HG03378 (cell line): ENCODE measurements at regions not wholly inside any gene's neighbourhood (a gene's known extent, or its start where the extent isn't known, plus 50 kb on each side); places are given as distances from the start of the nearest gene placed in this dataset.

Source experiments
- ATAC-seq: cut with Tn5 transposase; IDR thresholded peaks from one replicate; pipeline ENCODE4 v1.9.1; 2021; ENCODE audit warnings: mild to moderate bottlenecking, moderate library complexity; ENCODE audit not compliant: unreplicated experiment

DNA sequence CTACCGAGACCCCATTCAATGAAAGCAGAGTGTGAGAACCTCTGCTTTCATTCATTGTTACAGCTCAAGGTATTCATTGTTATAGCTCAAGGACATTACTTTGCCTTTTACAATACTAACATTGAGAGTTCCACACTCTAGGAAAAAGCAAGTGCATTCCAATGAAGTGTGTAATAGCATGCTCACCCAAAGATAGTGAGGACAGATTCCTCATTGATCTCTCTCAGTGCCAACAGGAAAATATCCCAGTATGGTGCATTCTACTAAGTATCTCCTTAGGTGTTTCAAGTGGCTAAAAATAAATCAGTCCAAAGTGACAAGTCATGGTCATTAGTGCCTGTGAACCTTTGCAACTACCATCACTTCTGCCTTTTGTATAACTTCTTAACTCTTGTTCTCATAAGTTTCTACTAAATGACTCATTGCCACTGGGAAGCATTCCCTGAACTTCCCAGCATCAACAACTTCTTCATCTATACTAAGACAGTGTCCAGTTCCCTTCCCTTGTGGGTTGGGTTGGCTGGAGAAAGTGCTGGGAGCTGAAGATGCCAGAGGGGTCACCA lies 140.7 kb upstream of the STXBP5 start:
- no peak for ATAC-seq

GRCh38 chr6:147065786-147066185 lies 138.4 kb upstream of the STXBP5 start:
- ATAC-seq = no peak

- no peak for ATAC-seq
Measured at GRCh38 chr6:147067184-147067583, 137.0 kb upstream of the STXBP5 start.

DNA sequence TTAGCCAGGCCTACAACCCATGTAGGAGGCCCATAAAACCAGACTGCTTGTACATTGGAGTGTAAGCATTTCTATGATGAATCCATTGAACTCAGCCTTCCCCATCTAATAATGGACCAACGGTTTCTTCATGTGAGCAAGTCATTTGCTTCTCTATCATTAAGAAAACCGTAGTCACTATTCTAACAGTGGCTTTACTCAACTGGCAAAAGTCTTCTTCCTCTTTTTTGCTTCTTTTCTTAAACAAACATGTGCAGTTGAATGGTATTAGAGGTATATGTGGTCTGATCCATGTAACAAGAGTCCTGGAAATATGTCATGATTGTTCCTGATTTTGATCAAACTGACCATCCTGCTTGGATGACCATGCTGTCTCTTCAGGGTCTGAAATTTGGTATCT lies 132.4 kb upstream of the STXBP5 start:
- ATAC-seq = no peak

DNA sequence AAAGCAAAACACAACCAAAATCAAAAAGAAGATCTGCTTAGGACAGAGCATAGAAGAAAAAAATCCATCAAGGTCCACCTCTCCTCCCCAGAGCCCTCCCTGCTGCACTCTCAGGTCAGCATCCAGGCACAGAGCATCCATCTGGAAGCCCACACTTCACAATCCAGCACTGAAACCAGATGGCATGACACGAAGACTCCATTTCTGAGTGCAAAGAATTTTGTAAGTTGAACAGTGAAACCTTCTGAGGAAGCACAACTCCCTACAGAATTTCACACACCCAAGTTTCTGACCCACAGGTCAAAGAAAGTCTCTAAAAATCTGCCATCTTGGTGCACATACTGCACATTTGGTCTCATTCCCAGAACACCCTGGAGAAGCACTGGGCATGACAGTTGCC lies 128.8 kb upstream of the STXBP5 start:
- no peak for ATAC-seq

DNA sequence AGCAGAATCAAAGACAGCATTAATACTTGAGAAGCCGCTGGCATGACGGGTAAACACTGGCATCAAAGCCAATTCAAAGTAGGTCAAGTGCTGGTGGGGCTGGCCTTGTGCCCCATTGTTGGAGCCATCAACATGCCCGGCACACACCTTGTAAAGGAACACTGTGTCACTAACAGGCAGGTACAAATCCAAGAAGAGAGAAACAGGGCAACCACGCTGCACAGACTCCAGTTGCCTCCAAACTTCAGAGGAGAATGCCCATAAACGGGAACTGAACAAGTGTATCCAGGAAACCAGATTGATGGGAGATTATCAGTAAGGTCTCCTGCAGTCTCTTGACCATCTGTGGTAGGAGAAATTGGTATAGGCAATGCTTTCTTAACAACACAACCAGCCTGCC lies 127.0 kb upstream of the STXBP5 start:
- ATAC-seq = no peak

GRCh38 chr6:147078106-147078505 lies 126.1 kb upstream of the STXBP5 start:
- no peak for ATAC-seq

GRCh38 chr6:147078602-147079001 lies 125.6 kb upstream of the STXBP5 start:
- no peak for ATAC-seq

- ATAC-seq = no peak
Measured at GRCh38 chr6:147080225-147080624, 124.0 kb upstream of the STXBP5 start.

DNA sequence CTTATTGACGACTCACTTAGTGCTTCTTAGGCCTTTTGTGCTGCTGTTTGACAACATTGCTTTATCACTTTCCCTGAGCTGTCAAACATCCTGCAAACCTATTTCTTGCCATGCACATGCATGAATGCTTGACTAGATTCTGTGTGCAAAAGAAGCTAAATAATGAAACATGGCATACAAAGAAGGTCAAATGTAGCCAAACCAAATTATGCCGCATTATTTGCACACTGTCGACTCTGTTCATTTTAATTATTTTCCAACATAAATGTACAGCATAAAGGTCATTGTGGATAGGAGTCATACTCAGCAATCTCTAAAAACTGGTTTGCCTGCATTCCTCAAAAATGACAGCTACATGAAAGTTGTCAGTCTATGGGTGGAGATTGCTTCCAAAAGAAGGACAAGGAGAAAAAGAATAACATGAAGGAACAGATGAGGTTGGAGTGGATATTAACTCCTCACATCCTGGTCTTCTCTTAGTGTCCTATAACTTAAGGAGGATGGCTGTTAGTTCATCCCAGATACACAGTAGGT lies 123.1 kb upstream of the STXBP5 start:
- ATAC-seq = no peak

GRCh38 chr6:147087641-147088040 lies 116.6 kb upstream of the STXBP5 start:
- ATAC-seq = no peak

- no peak for ATAC-seq
Measured at GRCh38 chr6:147088861-147089260, 115.4 kb upstream of the STXBP5 start.

GRCh38 chr6:147095316-147095715 lies 108.9 kb upstream of the STXBP5 start:
- no peak for ATAC-seq

DNA sequence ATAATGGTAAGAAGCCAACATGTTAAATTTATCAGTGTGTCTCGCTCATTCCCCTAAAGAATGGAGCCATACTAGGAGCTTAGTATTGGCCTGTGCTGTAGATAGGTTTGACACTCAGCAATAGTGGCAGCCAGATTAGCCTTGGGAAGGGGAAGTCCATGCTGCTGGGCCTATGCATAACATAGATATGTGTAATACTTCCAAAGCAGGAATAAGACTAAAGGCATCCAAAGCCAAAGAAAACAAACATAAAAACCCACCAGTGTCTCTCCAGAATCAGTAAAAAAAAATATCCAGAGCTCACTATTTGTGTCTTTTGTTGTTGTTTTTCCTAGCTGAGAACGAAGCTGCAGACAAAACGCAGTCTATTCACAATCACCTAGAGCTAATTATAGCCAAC lies 104.2 kb upstream of the STXBP5 start:
- ATAC-seq = no peak

DNA sequence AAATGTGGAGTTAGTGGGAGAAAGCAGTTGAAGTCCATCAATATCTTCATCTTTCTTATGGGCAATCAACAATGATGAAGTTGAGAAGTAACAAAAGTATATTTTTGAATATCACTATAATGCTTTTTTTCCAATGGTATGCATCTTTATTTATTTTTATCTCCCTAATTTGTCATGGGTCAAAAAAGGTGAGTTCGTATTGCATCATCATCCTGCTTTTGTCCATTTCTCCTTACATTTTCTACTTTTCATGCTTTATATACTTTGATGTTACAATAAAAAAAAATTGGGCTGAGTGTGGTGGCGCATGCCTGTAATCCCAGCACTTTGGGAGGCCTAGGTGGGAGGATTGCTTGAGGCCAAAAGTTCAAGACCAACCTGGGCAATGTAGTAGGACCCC lies 101.2 kb upstream of the STXBP5 start:
- no peak for ATAC-seq

- ATAC-seq = no peak
Measured at GRCh38 chr6:147103694-147104093, 100.5 kb upstream of the STXBP5 start.

DNA sequence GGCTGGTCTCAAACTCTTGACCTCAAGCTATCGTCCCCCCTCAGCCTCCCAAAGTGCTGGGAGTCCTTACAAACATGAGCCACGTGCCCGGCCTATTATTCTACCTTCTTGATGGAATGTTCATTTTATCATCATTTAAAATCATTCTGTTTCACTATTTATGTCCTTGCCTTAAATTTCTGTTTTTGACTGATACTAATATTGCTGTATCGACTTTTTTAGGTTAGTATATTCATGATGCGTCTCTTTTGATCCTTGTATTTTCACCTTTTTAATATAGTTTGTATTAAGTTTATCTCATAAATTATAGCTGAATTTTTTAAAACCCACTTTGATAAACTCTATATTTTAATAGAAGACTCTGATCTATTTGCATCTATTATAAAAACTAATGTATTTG lies 98.4 kb upstream of the STXBP5 start:
- ATAC-seq = no peak

DNA sequence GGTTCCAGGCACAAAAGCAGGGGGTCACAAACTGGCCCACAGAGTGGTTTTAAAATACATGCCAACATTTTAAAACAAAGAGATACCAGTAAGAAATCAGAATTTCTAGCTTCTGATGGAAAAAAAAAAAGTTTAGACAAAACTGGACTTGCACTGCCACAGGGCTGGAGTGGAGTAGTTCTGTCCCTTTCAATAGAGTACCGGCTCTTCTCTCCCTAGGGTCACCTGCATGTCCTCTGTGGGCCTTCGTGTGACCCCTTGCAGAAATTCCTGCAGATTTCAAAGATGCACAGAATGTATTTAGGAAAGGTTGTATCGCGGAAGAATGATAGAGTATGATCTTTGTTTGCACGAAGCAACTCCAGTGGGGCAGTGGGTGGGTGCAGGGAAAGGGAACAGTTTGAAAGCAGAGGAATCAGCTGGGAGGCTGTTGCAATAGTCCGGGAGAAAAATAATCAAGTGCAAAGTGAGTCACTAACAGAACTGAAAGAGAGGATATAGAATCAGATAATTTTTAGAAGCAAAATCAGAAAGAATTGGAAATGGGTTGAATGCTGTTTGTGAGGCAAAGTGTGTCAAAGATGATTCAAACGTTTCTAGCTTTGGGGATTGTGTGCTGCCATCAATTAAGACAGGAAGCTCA lies 97.3 kb upstream of the STXBP5 start:
- ATAC-seq = no peak

GRCh38 chr6:147108259-147108910 lies 95.8 kb upstream of the STXBP5 start:
- ATAC-seq = no peak

GRCh38 chr6:147109707-147110106 lies 94.5 kb upstream of the STXBP5 start:
- ATAC-seq = no peak

DNA sequence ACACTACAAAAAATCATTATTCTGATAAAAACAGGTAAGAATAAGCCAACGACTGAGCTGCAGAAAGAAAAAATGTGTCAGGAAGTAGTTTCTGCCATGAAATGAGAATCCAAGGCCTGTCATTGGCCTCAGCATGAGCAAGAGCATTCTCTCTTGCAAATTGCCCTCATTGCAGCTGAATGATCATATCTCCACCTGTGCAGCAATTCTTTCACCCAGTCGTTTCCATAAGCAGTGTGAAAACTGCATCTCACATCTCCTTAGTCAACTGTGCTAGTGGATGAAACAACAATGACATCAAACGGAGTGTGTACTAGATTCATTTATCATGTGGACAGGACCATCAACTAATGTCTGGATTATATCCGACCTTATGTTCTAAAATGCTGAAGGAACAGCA lies 88.2 kb upstream of the STXBP5 start:
- no peak for ATAC-seq

GRCh38 chr6:147117011-147117410 lies 87.2 kb upstream of the STXBP5 start:
- no peak for ATAC-seq
